IMR-90 (cell line): ENCODE measurements at regions not wholly inside any gene's neighbourhood (a gene's known extent, or its start where the extent isn't known, plus 50 kb on each side); places are given as distances from the start of the nearest gene placed in this dataset.
A peak's percentile ranks its signal among the peaks of the same experiment; 100 is the strongest.

Source experiments
- ATAC-seq: fragments of 200-7000 bp; cut with Tn5 transposase; 2 replicates; pipeline ENCODE4 v1.9.1; 2020; ENCODE audit warnings: low read depth, mild to moderate bottlenecking, moderate library complexity
- BruUV-seq: library from RNA; stranded (reverse); fragments of 400-500 nt; replicated peaks from 2 replicates; lab custom pipeline; 2021; lab: Mats Ljungman, UMichigan
- CTCF ChIA-PET: fragments of 300-600 bp; formaldehyde crosslinking; extraction: SDS; loops from one replicate; lab custom pipeline; 2021; ENCODE audit warnings: antibody characterized with exemption; lab: Yijun Ruan, JAX
- POLR2A ChIA-PET: fragments of 300-600 bp; sonication (Branson Sonifier 250); formaldehyde crosslinking; loops from one replicate; lab custom pipeline; 2022; ENCODE audit warnings: antibody characterized with exemption; ENCODE audit not compliant: unreplicated experiment; lab: Charles Lee
- DNase-seq: peaks from one replicate; pipeline ENCODE4 v3.0.0; 2013
- H2AFZ ChIP-seq: replicated peaks from 2 replicates; pipeline ENCODE3; 2013; ENCODE audit warnings: low read length, mild to moderate bottlenecking; ENCODE audit not compliant: poor library complexity
- H2AK5ac ChIP-seq: 2 replicates; pipeline ENCODE4 v1.6.1; 2013; ENCODE audit warnings: low read depth, low read length, inconsistent platforms
- H2AK9ac ChIP-seq: replicated peaks from 2 replicates; pipeline ENCODE3; 2013; ENCODE audit warnings: mild to moderate bottlenecking, low read depth, low read length, moderate library complexity; ENCODE audit not compliant: poor library complexity
- H2BK120ac ChIP-seq: 2 replicates; pipeline ENCODE4 v1.6.1; 2013; ENCODE audit warnings: low read depth, low read length, inconsistent platforms
- H2BK15ac ChIP-seq: 3 replicates; pipeline ENCODE4 v1.6.1; 2013; ENCODE audit warnings: low read depth, low read length, inconsistent platforms
- H2BK20ac ChIP-seq: 2 replicates; pipeline ENCODE4 v1.6.1; 2013; ENCODE audit warnings: low read depth, mild to moderate bottlenecking, inconsistent platforms, low read length, moderate library complexity
- H2BK5ac ChIP-seq: 2 replicates; pipeline ENCODE4 v1.6.1; 2013; ENCODE audit warnings: mild to moderate bottlenecking, low read depth, low read length, inconsistent platforms; ENCODE audit not compliant: poor library complexity, severe bottlenecking
- H3K14ac ChIP-seq: replicated peaks from 2 replicates; pipeline ENCODE4 v1.6.1; 2013; ENCODE audit warnings: low read depth, low read length, inconsistent platforms
- H3K18ac ChIP-seq: 2 replicates; pipeline ENCODE4 v1.6.1; 2013; ENCODE audit warnings: low read depth, low read length, control low read depth
- H3K23ac ChIP-seq: 2 replicates; pipeline ENCODE4 v1.6.1; 2013; ENCODE audit warnings: low read depth, low read length, inconsistent platforms
- H3K27ac ChIP-seq: 2 replicates; pipeline ENCODE4 v1.5.1; 2013; ENCODE audit warnings: mild to moderate bottlenecking, control low read depth, low read length; ENCODE audit not compliant: insufficient read depth
- H3K27me3 ChIP-seq: 2 replicates; pipeline ENCODE4 v1.6.1; 2013; ENCODE audit warnings: low read length; ENCODE audit not compliant: control insufficient read depth, insufficient read depth
- H3K36me3 ChIP-seq: 2 replicates; pipeline ENCODE4 v1.6.1; 2013; ENCODE audit warnings: low read length, mixed read lengths; ENCODE audit not compliant: control insufficient read depth, insufficient read depth
- H3K4ac ChIP-seq: 2 replicates; pipeline ENCODE4 v1.6.1; 2013; ENCODE audit warnings: low read depth, low read length, inconsistent platforms
- H3K4me1 ChIP-seq: 2 replicates; pipeline ENCODE4 v1.6.1; 2013; ENCODE audit warnings: low read length, mixed read lengths; ENCODE audit not compliant: control insufficient read depth, insufficient read depth
- H3K4me2 ChIP-seq: 2 replicates; pipeline ENCODE4 v1.6.1; 2013; ENCODE audit warnings: low read depth, mild to moderate bottlenecking, control low read depth, low read length, moderate library complexity
- H3K4me3 ChIP-seq: 2 replicates; pipeline ENCODE4 v1.5.1; 2013; ENCODE audit warnings: low read depth, mild to moderate bottlenecking, control low read depth, low read length, moderate library complexity; ENCODE audit not compliant: insufficient read depth
- H3K56ac ChIP-seq: 2 replicates; pipeline ENCODE4 v1.6.1; 2013; ENCODE audit warnings: low read length, inconsistent platforms; ENCODE audit not compliant: insufficient read depth; ENCODE audit errors: extremely low read depth
- H3K79me1 ChIP-seq, 2 experiments: 2 replicates each; pipeline ENCODE4 v1.6.1; 2013; ENCODE audit warnings: low read length in 2 of 2, inconsistent platforms in 1 of 2, low read depth in 1 of 2
- H3K9ac ChIP-seq: 2 replicates; pipeline ENCODE4 v1.6.1; 2013; ENCODE audit warnings: low read depth, low read length, control low read depth
- H3K9me1 ChIP-seq: 2 replicates; pipeline ENCODE4 v1.6.1; 2013; ENCODE audit warnings: low read length, inconsistent platforms; ENCODE audit not compliant: insufficient read depth
- H3K9me3 ChIP-seq: 2 replicates; pipeline ENCODE4 v1.6.1; 2013; ENCODE audit warnings: low read length; ENCODE audit not compliant: control insufficient read depth, insufficient read depth
- H4K20me1 ChIP-seq: 2 replicates; pipeline ENCODE4 v1.6.1; 2013; ENCODE audit warnings: low read length, inconsistent platforms; ENCODE audit not compliant: insufficient read depth
- H4K5ac ChIP-seq: 2 replicates; pipeline ENCODE4 v1.6.1; 2013; ENCODE audit warnings: mild to moderate bottlenecking, low read depth, low read length, control low read depth
- H4K8ac ChIP-seq, 2 experiments: 2 replicates each; pipeline ENCODE4 v1.6.1; 2013; ENCODE audit warnings: low read depth in 2 of 2, low read length in 2 of 2, control low read depth in 1 of 2, inconsistent platforms in 1 of 2
- H4K91ac ChIP-seq: 2 replicates; pipeline ENCODE4 v1.6.1; 2013; ENCODE audit warnings: low read depth, low read length, inconsistent platforms; ENCODE audit not compliant: insufficient read depth
- CEBPB ChIP-seq: IDR thresholded peaks from 2 replicates; pipeline ENCODE4 v1.6.1; 2012; ENCODE audit warnings: low read depth, low read length, improper control_type of control experiment
- CTCF ChIP-seq: conservative IDR thresholded peaks from 2 replicates; pipeline ENCODE4 v1.5.1; 2012; ENCODE audit warnings: mild to moderate bottlenecking, low read depth, low read length, improper control_type of control experiment
- ELK1 ChIP-seq: fragments of 150-350 bp; IDR thresholded peaks from 2 replicates; pipeline ENCODE4 v1.6.1; 2016; ENCODE audit warnings: low read depth, mild to moderate bottlenecking, low read length, moderate library complexity, borderline replicate concordance
- FOS ChIP-seq: fragments of 150-350 bp; IDR thresholded peaks from 2 replicates; pipeline ENCODE4 v1.6.1; 2016; ENCODE audit warnings: low read depth, low read length
- MAFK ChIP-seq: IDR thresholded peaks from 2 replicates; pipeline ENCODE4 v1.6.1; 2012; ENCODE audit warnings: low read depth, low read length, improper control_type of control experiment
- MAZ ChIP-seq: IDR thresholded peaks from 2 replicates; pipeline ENCODE4 v1.6.1; 2012; ENCODE audit warnings: low read depth, mild to moderate bottlenecking, low read length, improper control_type of control experiment, moderate library complexity, borderline replicate concordance
- MXI1 ChIP-seq: IDR thresholded peaks from 2 replicates; pipeline ENCODE4 v1.6.1; 2012; ENCODE audit warnings: low read depth, mild to moderate bottlenecking, low read length, moderate library complexity, borderline replicate concordance
- RAD21 ChIP-seq: IDR thresholded peaks from 2 replicates; pipeline ENCODE4 v1.6.1; 2012; ENCODE audit warnings: low read length, improper control_type of control experiment
- RFX5 ChIP-seq: IDR thresholded peaks from 2 replicates; pipeline ENCODE4 v1.8.0; 2012; ENCODE audit warnings: low read depth, mild to moderate bottlenecking, low read length, moderate library complexity
- SMC3 ChIP-seq: fragments of 150-350 bp; IDR thresholded peaks from 2 replicates; pipeline ENCODE4 v1.6.1; 2016; ENCODE audit warnings: low read depth, mild to moderate bottlenecking, antibody characterized with exemption, low read length, moderate library complexity
- USF2 ChIP-seq: fragments of 150-350 bp; IDR thresholded peaks from 2 replicates; pipeline ENCODE4 v1.6.1; 2017; ENCODE audit warnings: mild to moderate bottlenecking, antibody characterized with exemption, low read length, low read depth
- WGBS, 2 experiments: methylation state at CpG; one replicate each; pipeline versions ENCODE4 v1.1.5 to v1.1.7; 2013; ENCODE audit warnings: missing lambda C conversion rate in 2 of 2; ENCODE audit not compliant: insufficient read length in 1 of 2; ENCODE audit errors: extremely low coverage in 2 of 2; 5-methylcytosine and 5-hydroxymethylcytosine counted together
- dilution Hi-C: fragments of 300-500 bp; cut with HindIII; formaldehyde crosslinking; loops from one replicate; pipeline ENCODE4 v1.14.3; 2018; ENCODE audit warnings: low sequenced_read_pairs; ENCODE audit not compliant: unreplicated experiment
- in situ Hi-C: fragments of 300-500 bp; cut with MboI; formaldehyde crosslinking; loops from 3 replicates; pipeline ENCODE4 v1.14.3; 2019; ENCODE audit warnings: low sequenced_read_pairs, inconsistent platforms, mixed read lengths
- intact Hi-C: fragments of 100-400 bp; cut with micrococcal nuclease; formaldehyde crosslinking; loops from 2 replicates; pipeline ENCODE4 v1.10.0; 2022

- peak overlapping the region; percentile 6 for H2AFZ ChIP-seq
- TF ChIP-seq SMC3 = no peak
- TF ChIP-seq CTCF = no peak
- TF ChIP-seq MAFK = no peak
- no peak for TF ChIP-seq FOS
- no peak for TF ChIP-seq ELK1
- no peak for TF ChIP-seq MXI1
- no peak for TF ChIP-seq CEBPB
- TF ChIP-seq USF2 = no peak
- TF ChIP-seq RFX5 = no peak
- no peak for TF ChIP-seq MAZ
- TF ChIP-seq RAD21 = no peak
- ATAC-seq = no peak
Observed at GRCh38 chr17:34482730-34483129, 96.7 kb upstream of the TMEM132E start.

More at GRCh38 chr17:34482730-34483129, 96.7 kb upstream of the TMEM132E start:
- H3K18ac ChIP-seq = no peak overlapping the region
- in situ Hi-C loops = no loop called here
- H3K56ac ChIP-seq = no peak overlapping the region
- no TSS peak for BruUV-seq
- H3K79me1 ChIP-seq = no peaks in the 10 kb centered on the region
- H2AK5ac ChIP-seq = no peak overlapping the region
- H3K4ac ChIP-seq = no peak overlapping the region
- H4K20me1 ChIP-seq = no peaks in the 10 kb centered on the region
- H3K14ac ChIP-seq = no peak overlapping the region
- H3K27ac ChIP-seq = no peak overlapping the region
- H2AK9ac ChIP-seq = no peak overlapping the region
- no peaks in the 10 kb centered on the region for H3K36me3 ChIP-seq
- CTCF ChIA-PET = no interaction called here
- no peaks in the 10 kb centered on the region for H3K27me3 ChIP-seq
- intact Hi-C loops = no loop called here
- no peak overlapping the region for H4K91ac ChIP-seq
- H3K9me1 ChIP-seq = no peaks in the 10 kb centered on the region
- no peak overlapping the region for H3K4me3 ChIP-seq
- dilution Hi-C loops = no loop called here
- no peak overlapping the region for H2BK120ac ChIP-seq
- H3K4me1 ChIP-seq = no peaks in the 10 kb centered on the region
- no peak overlapping the region for H3K23ac ChIP-seq
- no peak overlapping the region for H3K9ac ChIP-seq
- H3K4me2 ChIP-seq = no peak overlapping the region
- no peak overlapping the region for H4K8ac ChIP-seq
- H2BK5ac ChIP-seq = no peak overlapping the region
- DNase-seq = no peak
- no CpG with 5 or more reads among the region's 7 CpGs for WGBS, 2 experiments
- H3K9me3 ChIP-seq = no peaks in the 10 kb centered on the region
- H2BK20ac ChIP-seq = no peak overlapping the region
- H2BK15ac ChIP-seq = no peak overlapping the region
- H4K5ac ChIP-seq = no peak overlapping the region
- POLR2A ChIA-PET = no interaction called here
